ENCODE measurements at regions not wholly inside any gene's neighbourhood (a gene's known extent, or its start where the extent isn't known, plus 50 kb on each side); places are given as distances from the start of the nearest gene placed in this dataset.

DNA sequence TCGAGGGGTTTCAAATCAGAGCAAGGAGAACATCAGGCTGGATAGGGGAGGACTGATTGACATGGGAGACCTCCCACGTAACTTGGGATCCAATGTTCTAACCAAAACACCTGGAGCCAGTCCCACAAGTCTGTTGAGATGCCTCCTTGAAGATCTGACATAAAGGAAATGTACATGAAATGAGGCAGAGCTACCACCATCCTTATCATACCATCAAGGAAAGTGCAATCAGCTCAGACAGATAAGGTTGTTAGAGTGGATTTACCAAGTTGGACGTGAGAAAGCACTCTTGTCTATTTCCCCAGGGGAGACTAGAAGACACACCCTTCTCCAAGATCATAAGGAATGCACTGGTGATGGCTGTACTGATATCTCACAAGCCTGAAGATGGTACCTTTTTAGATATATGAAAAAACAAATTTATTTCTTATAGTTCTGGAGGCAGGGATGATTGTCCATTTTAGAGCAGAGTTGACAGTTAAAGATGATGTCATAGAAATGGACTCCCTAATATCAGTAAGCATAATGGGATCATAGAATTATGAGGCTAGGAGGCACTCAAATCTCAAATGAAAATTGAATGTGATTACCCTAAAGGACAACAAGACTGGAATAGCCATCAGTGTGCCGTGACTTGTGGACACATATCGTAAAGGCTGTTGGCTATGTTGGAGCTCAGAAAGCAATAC lies 129.1 kb upstream of the RAB4A start:
- Histone ChIP-seq H3K27ac (no peak overlapping the region), H3K36me3 (no peaks in the 10 kb centered on the region), H3K27me3 (no peaks in the 10 kb centered on the region), H3K4me3 (no peak overlapping the region), H3K4me1 (peaks cover 0 to 6% (median 0%) of the 10 kb centered on the region in 4 donors), H3K9me3 (no peaks in the 10 kb centered on the region)
- intact Hi-C loops (cut with DNase I; ENCODE audit: low total_unique reads) (no loop called here), in situ Hi-C loops (cut with MboI; ENCODE audit: low pct_ligation_motif_present in 1 of 4, low pct_unique_long_range_greater_than_20kb in 1 of 4, low sequenced_read_pairs in 3 of 4) (no loop called here)
- WGBS, 2 donors (ENCODE audit: low coverage in 1 of 2), result 73 to 83% methylated on average over 4 to 5 of the region's 5 CpGs
- no peak for DNase-seq
- TF ChIP-seq, protein P1, sequence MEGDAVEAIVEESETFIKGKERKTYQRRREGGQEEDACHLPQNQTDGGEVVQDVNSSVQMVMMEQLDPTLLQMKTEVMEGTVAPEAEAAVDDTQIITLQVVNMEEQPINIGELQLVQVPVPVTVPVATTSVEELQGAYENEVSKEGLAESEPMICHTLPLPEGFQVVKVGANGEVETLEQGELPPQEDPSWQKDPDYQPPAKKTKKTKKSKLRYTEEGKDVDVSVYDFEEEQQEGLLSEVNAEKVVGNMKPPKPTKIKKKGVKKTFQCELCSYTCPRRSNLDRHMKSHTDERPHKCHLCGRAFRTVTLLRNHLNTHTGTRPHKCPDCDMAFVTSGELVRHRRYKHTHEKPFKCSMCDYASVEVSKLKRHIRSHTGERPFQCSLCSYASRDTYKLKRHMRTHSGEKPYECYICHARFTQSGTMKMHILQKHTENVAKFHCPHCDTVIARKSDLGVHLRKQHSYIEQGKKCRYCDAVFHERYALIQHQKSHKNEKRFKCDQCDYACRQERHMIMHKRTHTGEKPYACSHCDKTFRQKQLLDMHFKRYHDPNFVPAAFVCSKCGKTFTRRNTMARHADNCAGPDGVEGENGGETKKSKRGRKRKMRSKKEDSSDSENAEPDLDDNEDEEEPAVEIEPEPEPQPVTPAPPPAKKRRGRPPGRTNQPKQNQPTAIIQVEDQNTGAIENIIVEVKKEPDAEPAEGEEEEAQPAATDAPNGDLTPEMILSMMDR (IDR thresholded peaks at IDR 0.05), result no peak
- TF ChIP-seq POLR2AphosphoS5 (IDR thresholded peaks at IDR 0.05) (no peak), POLR2A (IDR thresholded peaks at IDR 0.05) (no peak), EP300 (IDR thresholded peaks at IDR 0.05; ENCODE audit: low read depth) (no peak)

DNA sequence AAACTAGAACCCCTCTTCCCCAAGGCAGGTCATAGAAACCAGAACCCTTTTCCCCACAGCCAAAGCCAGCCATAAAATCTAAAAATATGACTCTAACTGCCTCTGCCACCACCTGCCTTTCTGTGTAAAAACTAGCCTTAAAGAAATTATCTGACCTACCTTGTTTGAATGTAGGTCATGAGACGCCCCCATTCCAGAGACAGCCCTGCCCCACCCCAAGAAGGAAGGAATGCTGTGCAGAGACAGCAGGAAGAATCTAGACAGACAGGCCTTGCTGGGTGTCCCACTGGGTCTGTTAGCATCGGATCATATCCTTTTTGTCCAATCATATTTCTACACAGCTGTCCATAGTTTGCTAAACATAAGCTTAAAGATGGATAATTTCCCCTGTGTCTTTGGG lies 128.4 kb upstream of the RAB4A start:
- Histone ChIP-seq H3K4me3 (no peak overlapping the region), H3K27me3 (no peaks in the 10 kb centered on the region), H3K9me3 (no peaks in the 10 kb centered on the region), H3K36me3 (no peaks in the 10 kb centered on the region), H3K27ac (no peak overlapping the region), H3K4me1 (peaks cover 0 to 6% (median 0%) of the 10 kb centered on the region in 4 donors)
- 17 to 55% methylated on average over 1 to 2 of the region's 2 CpGs for WGBS, 2 donors (ENCODE audit: low coverage in 1 of 2)
- no peak for DNase-seq
- TF ChIP-seq EP300 (IDR thresholded peaks at IDR 0.05; ENCODE audit: low read depth) (no peak), POLR2AphosphoS5 (IDR thresholded peaks at IDR 0.05) (no peak), POLR2A (IDR thresholded peaks at IDR 0.05) (no peak)
- TF ChIP-seq, protein P1 (IDR thresholded peaks at IDR 0.05), result no peak
- in situ Hi-C loops (cut with MboI; ENCODE audit: low pct_ligation_motif_present in 1 of 4, low pct_unique_long_range_greater_than_20kb in 1 of 4, low sequenced_read_pairs in 3 of 4), result no loop called here
- intact Hi-C loops (cut with DNase I; ENCODE audit: low total_unique reads), result no loop called here

DNA sequence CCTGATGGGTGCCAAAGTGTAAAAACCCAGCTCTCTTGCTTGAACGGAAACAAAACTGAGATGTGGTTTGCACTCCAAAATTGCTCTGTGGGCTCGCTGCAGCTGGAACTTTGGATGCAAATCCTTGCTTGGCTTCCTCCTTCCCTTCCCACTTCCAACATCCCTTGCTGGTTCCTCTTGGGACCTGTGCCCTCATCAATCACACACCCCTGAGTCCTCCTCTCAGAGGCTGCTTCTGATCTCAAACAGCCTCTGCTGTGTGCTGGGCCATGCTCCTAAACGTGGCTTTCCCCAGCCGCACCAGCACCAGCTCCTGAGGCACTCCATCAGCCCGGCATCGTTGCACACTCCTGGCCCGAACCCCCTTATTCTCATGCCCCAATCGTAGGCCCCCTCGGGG lies 124.3 kb upstream of the RAB4A start:
- TF ChIP-seq, protein P1 (IDR thresholded peaks at IDR 0.05), result no peak
- no peak for TF ChIP-seq POLR2A (IDR thresholded peaks at IDR 0.05)
- no peak for TF ChIP-seq EP300 (IDR thresholded peaks at IDR 0.05; ENCODE audit: low read depth)
- TF ChIP-seq POLR2AphosphoS5 (IDR thresholded peaks at IDR 0.05), result no peak
- 64 to 70% methylated on average over 7 to 9 of the region's 9 CpGs for WGBS, 2 donors (ENCODE audit: low coverage in 1 of 2)
- Histone ChIP-seq H3K27ac (no peak overlapping the region), H3K4me1 (peaks cover 0 to 6% (median 0%) of the 10 kb centered on the region in 4 donors), H3K36me3 (no peaks in the 10 kb centered on the region), H3K27me3 (no peaks in the 10 kb centered on the region), H3K4me3 (no peak overlapping the region), H3K9me3 (no peaks in the 10 kb centered on the region)
- intact Hi-C loops (cut with DNase I; ENCODE audit: low total_unique reads), result no loop called here
- in situ Hi-C loops (cut with MboI; ENCODE audit: low pct_ligation_motif_present in 1 of 4, low pct_unique_long_range_greater_than_20kb in 1 of 4, low sequenced_read_pairs in 3 of 4), result no loop called here
- DNase-seq, result no peak

DNA sequence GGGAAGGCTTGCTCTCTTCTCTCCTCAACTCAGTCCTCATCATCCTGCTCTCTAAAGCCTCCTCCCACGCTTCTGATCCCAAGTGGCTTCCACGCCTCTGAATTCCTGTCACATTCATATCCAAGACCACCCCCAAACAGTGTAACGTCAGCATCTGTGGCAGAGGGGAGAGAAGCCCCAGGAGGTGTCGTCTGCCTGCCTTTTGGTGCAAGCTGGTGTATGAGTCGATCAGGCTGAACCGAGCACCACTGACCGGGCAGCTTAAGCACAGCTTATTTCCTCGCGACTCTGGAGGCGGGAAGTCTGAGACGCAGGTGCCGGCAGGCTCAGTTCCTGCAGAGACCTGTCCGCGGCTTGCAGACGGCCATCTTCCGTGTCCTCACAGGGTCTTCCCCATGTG lies 123.8 kb upstream of the RAB4A start:
- Histone ChIP-seq H3K27me3 (no peaks in the 10 kb centered on the region), H3K27ac (no peak overlapping the region), H3K4me1 (peaks cover 0 to 6% (median 0%) of the 10 kb centered on the region in 4 donors), H3K9me3 (no peaks in the 10 kb centered on the region), H3K36me3 (no peaks in the 10 kb centered on the region), H3K4me3 (no peak overlapping the region)
- intact Hi-C loops (cut with DNase I; ENCODE audit: low total_unique reads), result no loop called here
- TF ChIP-seq EP300 (IDR thresholded peaks at IDR 0.05; ENCODE audit: low read depth) (no peak), POLR2A (IDR thresholded peaks at IDR 0.05) (no peak), POLR2AphosphoS5 (IDR thresholded peaks at IDR 0.05) (no peak)
- TF ChIP-seq, protein P1 (IDR thresholded peaks at IDR 0.05), result no peak
- DNase-seq, result no peak
- in situ Hi-C loops (cut with MboI; ENCODE audit: low pct_ligation_motif_present in 1 of 4, low pct_unique_long_range_greater_than_20kb in 1 of 4, low sequenced_read_pairs in 3 of 4), result no loop called here
- WGBS, 2 donors (ENCODE audit: low coverage in 1 of 2), result 76 to 100% methylated on average over 1 to 16 of the region's 16 CpGs
